Activated CD8-positive, alpha-beta T cell treated with anti-CD3 and anti-CD28 coated beads for 36 hours (primary cell): ENCODE measurements at regions not wholly inside any gene's neighbourhood (a gene's known extent, or its start where the extent isn't known, plus 50 kb on each side); places are given as distances from the start of the nearest gene placed in this dataset.

Source experiments
- ATAC-seq: fragments of 200-7000 bp; cut with Tn5 transposase; one replicate; pipeline ENCODE4 v1.10.0; 2021; ENCODE audit warnings: mild to moderate bottlenecking, moderate library complexity
- CTCF ChIA-PET: fragments of 350-600 bp; sonication (Branson Sonifier 250); formaldehyde crosslinking; loops from one replicate; lab custom pipeline; 2021; ENCODE audit warnings: antibody characterized with exemption; lab: Charles Lee
- POLR2A ChIA-PET: fragments of 350-600 bp; sonication (Branson Sonifier 250); formaldehyde crosslinking; loops from one replicate; lab custom pipeline; 2021; ENCODE audit warnings: antibody characterized with exemption; lab: Charles Lee
- DNase-seq: peaks from one replicate; pipeline ENCODE4 v3.0.0-alpha.2; 2020
- H3K27ac Mint-ChIP-seq: one replicate; pipeline ENCODE4 v1.8.0; 2021; ENCODE audit warnings: mild to moderate bottlenecking, mixed read lengths
- H3K27me3 Mint-ChIP-seq: one replicate; pipeline ENCODE4 v1.8.0; 2021; ENCODE audit warnings: mixed read lengths
- H3K36me3 Mint-ChIP-seq: one replicate; pipeline ENCODE4 v1.8.0; 2021; ENCODE audit warnings: low read depth, mixed read lengths
- H3K4me1 Mint-ChIP-seq: one replicate; pipeline ENCODE4 v1.8.0; 2021; ENCODE audit warnings: low read depth, mixed read lengths
- H3K4me3 Mint-ChIP-seq: one replicate; pipeline ENCODE4 v1.8.0; 2021; ENCODE audit warnings: mild to moderate bottlenecking, moderate library complexity, mixed read lengths
- H3K9me3 Mint-ChIP-seq: one replicate; pipeline ENCODE4 v1.8.0; 2021; ENCODE audit warnings: mixed read lengths
- intact Hi-C: fragments of 100-400 bp; cut with micrococcal nuclease; formaldehyde crosslinking; loops from one replicate; pipeline ENCODE4 v1.10.0; 2022
- TF ChIP-seq, protein P1 (sequence below): fragments of 200-600 bp; IDR thresholded peaks from one replicate; pipeline ENCODE4 v1.8.0; 2022; ENCODE audit warnings: antibody characterized with exemption, mild to moderate bottlenecking

DNA sequence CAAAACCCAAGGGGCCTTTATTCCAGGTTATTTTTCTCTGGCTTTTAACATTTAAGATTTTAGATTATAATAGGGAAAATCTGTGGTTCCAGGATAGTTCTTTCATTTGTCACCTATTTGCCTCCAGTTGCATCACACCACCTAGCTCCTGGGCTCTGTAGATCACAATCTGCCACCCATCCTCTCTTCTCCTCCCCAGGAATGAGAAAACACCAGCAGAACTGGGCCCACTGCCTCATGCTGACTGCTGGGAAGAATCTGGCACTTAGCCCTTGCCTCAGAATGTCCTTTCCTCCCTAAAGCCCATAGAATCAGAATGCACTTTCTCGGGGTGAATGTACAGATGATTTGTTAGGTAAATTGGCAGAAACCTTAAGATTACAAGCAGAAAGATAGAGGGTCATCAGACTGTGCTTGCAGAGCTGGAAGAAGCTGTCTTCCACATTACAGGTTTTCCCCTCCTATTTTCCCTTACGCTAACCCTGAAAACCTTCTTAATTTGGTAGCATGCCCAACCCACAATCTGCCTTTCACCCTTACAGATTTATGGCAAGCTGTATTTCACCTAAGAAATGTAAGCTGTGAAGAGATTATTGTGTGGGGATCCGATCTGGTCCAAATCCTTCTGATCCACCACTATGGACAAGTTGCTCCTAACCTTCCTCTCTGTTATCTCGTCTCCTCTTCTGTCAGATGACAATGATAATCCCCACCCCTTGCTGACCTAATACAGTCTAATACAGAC, 72.6 kb downstream of the LRRC30 start:
- peaks cover 10% of the 10 kb centered on the region for H3K9me3 Mint-ChIP-seq
- DNase-seq (no peak), ATAC-seq (no peak)
- ChIA-PET CTCF (no interaction called here), POLR2A (no interaction called here)
- H3K4me3 Mint-ChIP-seq = no peak overlapping the region
- intact Hi-C loops = no loop called here
- no peaks in the 10 kb centered on the region for H3K27me3 Mint-ChIP-seq
- TF ChIP-seq, protein P1, sequence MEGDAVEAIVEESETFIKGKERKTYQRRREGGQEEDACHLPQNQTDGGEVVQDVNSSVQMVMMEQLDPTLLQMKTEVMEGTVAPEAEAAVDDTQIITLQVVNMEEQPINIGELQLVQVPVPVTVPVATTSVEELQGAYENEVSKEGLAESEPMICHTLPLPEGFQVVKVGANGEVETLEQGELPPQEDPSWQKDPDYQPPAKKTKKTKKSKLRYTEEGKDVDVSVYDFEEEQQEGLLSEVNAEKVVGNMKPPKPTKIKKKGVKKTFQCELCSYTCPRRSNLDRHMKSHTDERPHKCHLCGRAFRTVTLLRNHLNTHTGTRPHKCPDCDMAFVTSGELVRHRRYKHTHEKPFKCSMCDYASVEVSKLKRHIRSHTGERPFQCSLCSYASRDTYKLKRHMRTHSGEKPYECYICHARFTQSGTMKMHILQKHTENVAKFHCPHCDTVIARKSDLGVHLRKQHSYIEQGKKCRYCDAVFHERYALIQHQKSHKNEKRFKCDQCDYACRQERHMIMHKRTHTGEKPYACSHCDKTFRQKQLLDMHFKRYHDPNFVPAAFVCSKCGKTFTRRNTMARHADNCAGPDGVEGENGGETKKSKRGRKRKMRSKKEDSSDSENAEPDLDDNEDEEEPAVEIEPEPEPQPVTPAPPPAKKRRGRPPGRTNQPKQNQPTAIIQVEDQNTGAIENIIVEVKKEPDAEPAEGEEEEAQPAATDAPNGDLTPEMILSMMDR = no peak
- H3K4me1 Mint-ChIP-seq = no peaks in the 10 kb centered on the region
- H3K36me3 Mint-ChIP-seq = no peaks in the 10 kb centered on the region
- H3K27ac Mint-ChIP-seq = no peak overlapping the region

DNA sequence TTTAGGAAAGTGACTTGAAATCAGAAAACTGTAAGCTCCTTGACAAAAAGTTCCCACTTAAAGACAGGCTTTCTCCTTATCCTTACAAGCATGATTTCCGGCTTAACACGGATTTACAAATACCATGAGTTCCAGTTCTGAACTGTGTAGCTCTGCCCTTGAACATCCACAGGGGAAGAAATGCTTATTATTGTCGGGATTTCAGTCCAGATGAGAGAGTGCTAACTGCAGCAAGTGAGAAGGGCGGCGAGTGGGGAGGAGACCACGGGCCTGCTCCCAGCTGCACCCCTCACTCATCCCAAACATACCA, 73.1 kb downstream of the LRRC30 start:
- DNase-seq (no peak), ATAC-seq (no peak)
- TF ChIP-seq, protein P1 = no peak
- Mint-ChIP-seq H3K4me1 (no peaks in the 10 kb centered on the region), H3K9me3 (peaks cover 10% of the 10 kb centered on the region), H3K27me3 (no peaks in the 10 kb centered on the region), H3K36me3 (no peaks in the 10 kb centered on the region), H3K4me3 (no peak overlapping the region), H3K27ac (no peak overlapping the region)
- intact Hi-C loops = no loop called here
- CTCF ChIA-PET = no interaction called here
- POLR2A ChIA-PET = interaction anchor here (0.7 kb wide), 1 partner anchor 84 kb away, joined by 4 read pairs; no protein-coding TSS in a partner anchor

GRCh38 chr18:7305416-7305815, 74.5 kb downstream of the LRRC30 start:
- intact Hi-C loops = no loop called here
- ChIA-PET CTCF (no interaction called here), POLR2A (no interaction called here)
- TF ChIP-seq, protein P1 = no peak
- Mint-ChIP-seq H3K27ac (no peak overlapping the region), H3K9me3 (peaks cover 2% of the 10 kb centered on the region), H3K4me1 (no peaks in the 10 kb centered on the region), H3K36me3 (no peaks in the 10 kb centered on the region), H3K4me3 (no peak overlapping the region), H3K27me3 (no peaks in the 10 kb centered on the region)
- no peak for ATAC-seq
- no peak for DNase-seq

GRCh38 chr18:7307030-7307429, 76.1 kb downstream of the LRRC30 start:
- ChIA-PET POLR2A (no interaction called here), CTCF (no interaction called here)

DNA sequence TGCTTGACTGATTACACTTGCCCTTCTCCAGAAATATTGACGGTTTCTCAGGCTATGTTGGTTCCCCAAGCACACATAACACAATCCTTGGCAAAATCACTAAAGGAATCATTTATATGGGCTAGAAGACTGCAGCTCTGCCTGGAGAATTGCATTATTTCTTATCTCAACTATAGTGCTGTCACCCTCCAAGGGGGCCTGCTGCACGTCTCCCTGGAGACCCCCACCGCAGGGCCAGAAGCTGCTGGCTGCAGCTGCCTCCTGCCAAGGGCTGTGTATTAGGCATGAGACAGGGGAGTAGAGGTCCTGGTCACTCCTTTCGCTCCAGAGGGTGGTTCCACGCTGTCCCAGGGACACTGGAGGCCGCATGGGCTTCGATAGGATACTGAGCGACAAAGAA, 76.6 kb downstream of the LRRC30 start:
- no peak overlapping the region for H3K4me3 Mint-ChIP-seq
- intact Hi-C loops = no loop called here
- H3K4me1 Mint-ChIP-seq = no peaks in the 10 kb centered on the region
- H3K27me3 Mint-ChIP-seq = no peaks in the 10 kb centered on the region
- TF ChIP-seq, protein P1 = no peak
- no peak overlapping the region for H3K27ac Mint-ChIP-seq
- peaks cover 2% of the 10 kb centered on the region for H3K9me3 Mint-ChIP-seq
- no peak for DNase-seq
- ChIA-PET CTCF (no interaction called here), POLR2A (no interaction called here)
- H3K36me3 Mint-ChIP-seq = no peaks in the 10 kb centered on the region
- ATAC-seq = no peak

More at GRCh38 chr18:7307030-7307429, 76.1 kb downstream of the LRRC30 start:
- no peak for ATAC-seq
- Mint-ChIP-seq H3K36me3 (no peaks in the 10 kb centered on the region), H3K4me1 (no peaks in the 10 kb centered on the region), H3K9me3 (peaks cover 2% of the 10 kb centered on the region), H3K27me3 (no peaks in the 10 kb centered on the region), H3K27ac (no peak overlapping the region), H3K4me3 (no peak overlapping the region)
- no peak for DNase-seq
- TF ChIP-seq, protein P1 = no peak
- intact Hi-C loops = no loop called here
